Fibroblast of upper back skin (primary cell): ENCODE measurements at regions not wholly inside any gene's neighbourhood (a gene's known extent, or its start where the extent isn't known, plus 50 kb on each side); places are given as distances from the start of the nearest gene placed in this dataset.

Experiments used
- DNase-seq: peaks from one replicate; pipeline ENCODE4 v3.0.0-alpha.2; 2013

- DNase-seq: no peak
Measured at GRCh38 chrX:69554321-69554947, 50.3 kb downstream of the NALF2 start.

GRCh38 chrX:69555481-69556041, 51.4 kb downstream of the NALF2 start:
- DNase-seq: no peak

- peak; percentile 60 for DNase-seq
Measured at GRCh38 chrX:69556060-69557011, 52.2 kb downstream of the NALF2 start.

- no peak for DNase-seq
Measured at GRCh38 chrX:69562904-69563578, 52.9 kb upstream of the EDA start.

- no peak for DNase-seq
Measured at GRCh38 chrX:69564665-69565064, 51.2 kb upstream of the EDA start.

- DNase-seq: no peak
Measured at GRCh38 chrX:69565247-69565815, 50.6 kb upstream of the EDA start.
